SK-N-MC (cell line): ENCODE measurements at regions not wholly inside any gene's neighbourhood (a gene's known extent, or its start where the extent isn't known, plus 50 kb on each side); places are given as distances from the start of the nearest gene placed in this dataset.

Experiments
- EZH2 ChIP-seq: fragments of 200-600 bp; sonication (generic); IDR thresholded peaks from one replicate; pipeline ENCODE4 v1.6.1; 2017; ENCODE audit warnings: antibody characterized with exemption
- POLR2AphosphoS5 ChIP-seq: IDR thresholded peaks from 2 replicates; pipeline ENCODE4 v1.6.1; 2012; ENCODE audit warnings: mild to moderate bottlenecking, low read depth, low read length, borderline replicate concordance

DNA sequence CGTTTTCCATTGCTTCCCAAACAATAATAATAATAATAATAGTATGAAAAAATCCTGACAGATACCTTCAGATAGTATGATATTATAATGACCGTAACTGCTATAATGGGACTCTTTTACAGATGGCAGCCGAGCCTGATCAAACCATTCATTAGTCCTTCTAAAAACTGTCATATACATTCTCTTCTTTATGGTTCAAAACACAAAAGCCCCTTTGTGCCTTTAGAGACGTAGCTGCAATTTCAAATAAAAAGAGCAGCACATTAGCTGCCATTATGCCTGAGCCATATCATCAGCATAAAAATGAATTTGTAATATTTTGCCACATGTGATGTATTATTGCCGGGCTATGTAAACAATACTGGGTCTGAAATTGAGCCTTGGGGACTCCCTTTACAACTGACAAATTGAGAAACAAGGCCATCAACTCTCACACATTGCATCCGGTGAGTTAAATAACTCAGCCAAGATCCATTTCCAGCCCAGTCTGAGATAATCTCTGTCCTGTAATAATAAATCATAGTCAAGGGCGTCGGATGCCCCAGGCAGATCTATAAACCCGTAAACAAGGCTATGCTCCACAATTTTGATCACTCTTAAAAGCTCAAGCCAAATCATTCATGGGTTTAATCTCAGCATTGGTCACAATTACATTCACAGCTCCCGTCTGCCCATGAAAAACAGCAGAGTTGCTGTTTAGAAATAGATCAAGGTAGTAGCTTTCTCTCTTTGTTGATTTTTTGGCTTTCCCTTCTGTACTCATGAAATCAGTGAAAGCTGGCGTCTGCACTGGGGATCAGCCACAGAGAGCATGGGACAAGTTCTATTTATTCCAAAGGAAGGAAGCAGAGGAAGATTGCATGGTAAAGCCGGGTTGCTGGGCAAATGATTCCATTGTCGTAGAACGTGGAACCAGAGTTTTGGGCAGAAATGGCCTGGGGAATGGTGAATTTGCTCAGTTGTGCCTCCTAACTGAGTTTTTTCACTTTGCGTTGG is 150.1 kb upstream of the BMPER start:
- TF ChIP-seq POLR2AphosphoS5: no peak
- no peak for TF ChIP-seq EZH2
